ENCODE measurements at regions not wholly inside any gene's neighbourhood (a gene's known extent, or its start where the extent isn't known, plus 50 kb on each side); places are given as distances from the start of the nearest gene placed in this dataset.

GRCh38 chr22:48906216-48906835, 921.3 kb downstream of the BRD1 start:
- no peak for DNase-seq (ENCODE audit: low read depth)

- DNase-seq (ENCODE audit: low read depth) = no peak
Measured at GRCh38 chr22:48905206-48905975, 922.3 kb downstream of the BRD1 start.

DNA sequence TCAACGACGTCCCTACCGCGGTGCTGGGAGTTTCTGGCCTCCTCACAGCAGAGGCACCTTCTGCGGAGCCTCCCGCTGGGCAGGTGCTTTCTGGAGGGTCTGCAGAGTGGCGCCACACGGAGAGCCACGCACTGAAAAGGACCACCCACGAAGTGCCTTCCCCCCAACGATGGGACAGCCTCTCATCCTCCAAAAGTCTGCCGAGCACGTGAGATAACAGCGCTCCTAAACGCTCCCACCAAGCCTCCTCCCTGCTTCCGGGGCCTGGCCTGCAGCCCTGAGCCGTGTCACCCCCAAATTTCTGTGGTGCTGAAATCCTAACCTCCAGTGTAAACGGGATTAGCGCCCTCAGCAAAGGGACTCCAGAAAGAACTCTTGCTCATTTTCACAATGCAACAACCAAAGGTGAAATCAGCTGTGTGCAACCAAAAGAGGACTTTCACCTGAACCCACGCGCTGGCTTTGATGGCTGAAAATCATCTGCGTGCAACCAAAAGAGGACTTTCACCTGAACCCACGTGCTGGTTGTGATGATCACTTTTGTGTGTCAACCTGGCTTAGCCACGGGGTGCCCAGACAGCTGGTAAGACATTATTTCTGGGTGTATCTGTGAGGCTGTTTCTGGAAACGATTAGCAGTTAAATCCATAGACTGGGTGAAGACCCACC, 924.6 kb downstream of the BRD1 start:
- DNase-seq (ENCODE audit: low read depth) = no peak

DNA sequence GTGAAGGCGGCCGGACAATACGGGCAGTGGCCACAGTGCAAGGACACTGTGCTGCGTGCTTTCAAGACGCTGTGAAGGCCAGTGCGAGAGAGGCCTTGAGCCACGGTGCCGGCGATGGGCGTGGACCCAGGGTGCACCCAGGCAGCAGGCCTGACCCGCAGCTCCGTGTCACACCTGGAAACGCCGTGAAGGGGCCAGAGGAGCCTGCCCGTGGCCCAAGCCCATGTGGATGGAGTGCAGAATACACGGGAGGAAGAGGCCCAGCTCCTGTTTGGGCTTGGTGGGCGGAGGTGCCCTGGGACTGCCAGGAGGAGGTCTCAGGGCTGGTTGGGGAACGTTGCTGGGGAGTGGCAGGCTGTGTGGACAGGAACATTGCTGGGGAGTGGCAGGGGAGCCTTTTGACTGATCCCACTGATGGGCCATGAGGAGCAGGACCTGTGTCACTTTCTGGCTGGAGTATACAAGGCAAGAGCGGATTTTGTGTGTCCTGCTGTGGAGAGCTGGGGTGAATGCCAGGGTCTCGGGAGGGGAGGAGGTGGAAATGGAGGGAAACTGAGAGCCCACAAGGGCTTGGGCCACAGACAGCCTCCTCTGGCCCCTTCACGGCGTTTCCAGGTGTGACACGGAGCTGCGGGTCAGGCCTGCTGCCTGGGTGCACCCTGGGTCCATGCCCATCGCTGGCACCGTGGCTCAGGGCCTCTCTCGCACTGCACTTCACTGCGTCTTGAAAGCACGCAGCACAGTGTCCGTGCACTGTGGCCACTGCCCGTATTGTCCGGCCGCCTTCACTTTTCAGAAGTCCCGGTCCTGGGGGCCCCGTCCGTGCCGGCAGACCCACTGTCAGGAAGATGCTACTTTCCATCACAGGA, 925.4 kb downstream of the BRD1 start:
- DNase-seq (ENCODE audit: low read depth) = no peak

DNA sequence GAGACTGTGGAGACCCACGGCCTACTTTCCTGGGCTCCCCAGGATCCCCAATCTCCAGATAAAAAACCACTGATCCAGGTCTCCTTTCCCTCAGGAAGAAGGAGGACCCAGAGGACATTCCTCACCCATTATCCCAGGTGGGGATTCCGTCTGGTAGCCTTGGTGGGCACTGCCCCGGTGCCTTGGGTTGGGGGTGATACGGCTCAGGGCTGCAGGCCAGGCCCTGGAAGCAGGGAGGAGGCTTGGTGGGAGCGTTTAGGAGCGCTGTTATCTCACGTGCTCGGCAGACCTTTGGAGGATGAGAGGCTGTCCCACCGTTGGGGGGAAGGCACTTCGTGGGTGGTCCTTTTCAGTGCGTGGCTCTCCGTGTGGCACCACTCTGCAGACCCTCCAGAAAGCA, 926.3 kb downstream of the BRD1 start:
- DNase-seq (ENCODE audit: low read depth) = no peak

GRCh38 chr22:48900626-48901025, 927.0 kb downstream of the BRD1 start:
- no peak for DNase-seq (ENCODE audit: low read depth)

GRCh38 chr22:48900327-48900597, 927.4 kb downstream of the BRD1 start:
- DNase-seq (ENCODE audit: low read depth) = no peak

- no peak for DNase-seq (ENCODE audit: low read depth)
Measured at GRCh38 chr22:48899523-48900326, 927.9 kb downstream of the BRD1 start.

DNA sequence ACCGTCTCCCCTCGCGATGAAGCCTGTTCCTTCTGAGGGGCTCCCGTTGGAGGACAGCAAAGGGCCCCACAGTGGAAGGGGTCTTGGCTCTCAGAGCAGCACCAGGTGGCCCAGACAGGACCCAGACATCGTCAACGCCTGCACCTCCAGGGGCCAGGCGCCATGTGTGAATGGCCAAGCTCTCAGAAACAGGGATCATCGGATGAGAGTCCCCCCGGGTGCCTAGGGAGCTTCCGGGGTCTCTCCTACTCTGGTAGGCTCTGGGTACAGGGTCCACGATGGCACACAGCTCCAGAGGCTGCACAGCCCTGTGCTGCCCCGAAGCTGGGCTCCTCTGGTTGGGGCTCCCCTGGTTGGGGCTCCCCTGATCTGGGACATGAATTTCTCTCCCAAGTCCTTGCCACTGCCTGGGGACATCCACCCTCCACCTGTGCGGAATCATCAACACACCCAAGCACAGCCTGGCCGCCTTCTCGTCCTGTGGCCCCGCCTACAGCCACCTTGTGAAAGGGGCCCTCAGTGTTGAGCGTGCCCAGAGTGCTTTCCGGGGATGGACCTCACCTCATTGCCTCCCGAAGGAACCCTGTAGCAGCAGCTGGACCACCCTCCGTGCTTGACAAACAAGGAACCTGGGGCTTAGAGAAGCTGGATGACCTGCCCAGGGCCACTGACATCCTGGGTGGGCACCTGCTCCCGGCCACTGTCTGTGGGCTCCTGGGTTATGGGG, 929.0 kb downstream of the BRD1 start:
- DNase-seq (ENCODE audit: low read depth) = no peak

- no peak for DNase-seq (ENCODE audit: low read depth)
Measured at GRCh38 chr22:48897645-48898370, 929.9 kb downstream of the BRD1 start.

DNA sequence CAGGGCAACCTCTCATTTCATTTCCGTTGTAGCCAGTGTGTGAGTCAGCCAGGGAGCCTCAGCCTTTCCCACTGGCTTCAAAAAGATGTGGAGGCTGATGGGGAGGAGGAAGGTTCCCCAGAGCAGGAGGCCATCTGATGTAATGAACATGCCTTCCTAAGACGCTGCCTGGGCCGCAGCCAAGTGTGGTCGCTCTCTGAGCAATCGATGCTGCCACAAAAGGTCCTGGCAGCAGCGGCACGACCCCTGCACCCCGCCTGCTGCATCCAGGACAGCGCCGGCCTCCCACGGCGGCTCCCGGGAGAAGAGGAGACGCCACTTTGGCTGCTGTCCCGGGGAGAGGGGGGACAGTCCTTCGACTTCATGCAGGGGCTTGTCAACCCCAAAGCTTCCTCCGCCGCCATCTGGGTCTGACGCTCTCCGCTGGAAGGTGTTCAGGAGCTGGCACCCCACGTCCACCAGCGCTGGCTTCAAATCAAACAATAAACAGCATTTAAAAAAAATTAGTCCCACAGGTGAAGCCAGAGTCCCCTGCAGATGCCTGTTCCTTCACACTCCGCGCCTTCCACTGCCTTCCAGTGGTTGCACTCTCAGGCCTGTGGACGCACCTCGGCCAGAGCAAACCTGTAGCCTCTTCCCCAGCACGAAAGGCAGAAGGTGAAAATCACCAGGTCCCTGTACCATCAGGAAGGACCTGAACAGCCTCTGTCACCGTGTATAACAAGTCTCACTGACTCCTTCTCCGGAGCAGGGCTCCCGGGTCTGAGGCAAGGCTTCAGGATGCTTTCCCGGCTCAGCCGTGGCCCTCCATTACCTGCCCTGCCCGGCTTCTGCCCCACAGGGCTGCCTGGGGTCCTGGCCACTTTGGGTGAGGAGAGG, 930.7 kb downstream of the BRD1 start:
- no peak for DNase-seq (ENCODE audit: low read depth)

GRCh38 chr22:48895831-48896765, 931.6 kb downstream of the BRD1 start:
- DNase-seq (ENCODE audit: low read depth) = no peak

DNA sequence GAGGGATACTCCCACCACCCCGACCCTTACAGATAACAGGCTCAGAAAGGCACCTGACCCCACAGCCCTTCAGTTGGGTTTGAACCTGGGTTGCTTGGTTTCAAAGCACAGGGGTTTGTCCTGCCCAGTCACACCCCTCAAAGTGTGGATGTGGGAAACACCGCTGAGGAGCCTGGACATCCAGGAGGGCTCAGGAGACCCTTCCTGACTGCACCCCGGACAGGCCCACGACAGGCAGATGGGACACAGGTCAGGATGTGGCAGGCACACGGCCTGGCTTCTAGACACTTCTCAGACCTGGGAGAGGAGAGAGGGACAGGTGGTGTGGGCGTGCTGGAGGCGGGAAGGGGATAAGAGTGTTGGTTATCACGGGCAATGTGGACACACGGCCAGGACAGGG, 932.3 kb downstream of the BRD1 start:
- DNase-seq (ENCODE audit: low read depth) = no peak

GRCh38 chr22:48894804-48895250, 932.8 kb downstream of the BRD1 start:
- no peak for DNase-seq (ENCODE audit: low read depth)

GRCh38 chr22:48894064-48894671, 933.5 kb downstream of the BRD1 start:
- DNase-seq (ENCODE audit: low read depth) = no peak

- no peak for DNase-seq (ENCODE audit: low read depth)
Measured at GRCh38 chr22:48893288-48894063, 934.2 kb downstream of the BRD1 start.

All from GM04503 (cell line).